ENCODE measurements at regions not wholly inside any gene's neighbourhood (a gene's known extent, or its start where the extent isn't known, plus 50 kb on each side); places are given as distances from the start of the nearest gene placed in this dataset.

DNA sequence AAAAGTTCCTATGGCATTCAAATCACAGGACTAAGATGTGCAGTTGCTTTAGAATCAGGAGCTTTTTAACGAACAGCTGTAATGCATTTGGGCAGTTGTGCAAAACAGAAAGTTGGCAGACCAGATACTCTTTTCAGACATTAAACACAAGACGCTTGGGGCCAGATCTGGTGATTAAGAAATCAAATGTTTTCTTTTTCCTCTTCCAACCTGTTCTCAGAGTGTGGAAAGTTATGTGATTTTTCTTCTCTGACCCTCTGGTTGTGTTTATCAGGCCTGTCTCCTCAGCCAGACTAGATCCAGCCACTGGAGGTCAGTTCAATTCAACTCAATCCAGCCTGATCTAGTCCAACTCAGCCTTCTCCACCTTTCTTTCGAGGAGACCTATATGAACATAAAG is 298.5 kb upstream of the PCSK5 start:
- Histone ChIP-seq H3K27me3 (ENCODE audit: control insufficient read depth in 2 of 2, insufficient read depth in 1 of 2, low read length in 1 of 2) (no peaks in the 10 kb centered on the region), H3K27ac (ENCODE audit: low read depth in 1 of 2, low read length in 1 of 2) (no peak overlapping the region), H3K4me3 (ENCODE audit: low read length in 2 of 2) (no peak overlapping the region), H3K36me3 (ENCODE audit: control insufficient read depth in 2 of 2, insufficient read depth in 2 of 2, low read length in 1 of 2) (no peaks in the 10 kb centered on the region), H3K4me1 (ENCODE audit: control insufficient read depth in 2 of 2, insufficient read depth in 2 of 2, low read length in 2 of 2) (no peaks in the 10 kb centered on the region), H3K9me3 (ENCODE audit: control insufficient read depth in 2 of 2, insufficient read depth in 1 of 2, low read length in 1 of 2) (no peaks in the 10 kb centered on the region)
- no peak for DNase-seq (ENCODE audit: low read depth in 6 of 9, low spot score in 9 of 9)
- 91% methylated on average over 3 of the region's 3 CpGs for WGBS

DNA sequence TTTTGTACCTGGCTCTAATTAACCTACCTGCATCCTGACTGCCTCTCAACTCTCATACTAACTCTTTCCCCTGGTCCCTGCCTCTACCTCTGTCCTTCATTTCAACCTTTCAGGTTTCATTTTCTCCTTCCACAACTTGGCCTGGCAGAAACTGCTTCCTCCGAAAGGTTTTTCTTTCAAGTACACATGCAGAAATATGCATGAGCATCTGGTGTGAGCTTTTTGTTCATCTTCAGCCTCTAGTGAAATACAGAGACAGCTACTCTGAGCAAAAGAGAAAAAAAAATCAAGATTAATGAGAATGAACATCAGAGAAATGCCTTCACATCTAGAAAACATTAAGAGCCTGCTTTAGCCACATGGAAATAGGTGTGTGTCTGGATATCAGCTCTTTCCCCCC is 297.9 kb upstream of the PCSK5 start:
- no peaks in the 10 kb centered on the region for H3K9me3 ChIP-seq (ENCODE audit: control insufficient read depth in 2 of 2, insufficient read depth in 1 of 2, low read length in 1 of 2)
- no peak for DNase-seq (ENCODE audit: low read depth in 6 of 9, low spot score in 9 of 9)
- H3K27ac ChIP-seq (ENCODE audit: low read depth in 1 of 2, low read length in 1 of 2) = no peak overlapping the region
- no peak overlapping the region for H3K4me3 ChIP-seq (ENCODE audit: low read length in 2 of 2)
- 100% methylated on average over 1 of the region's 1 CpG for WGBS
- no peaks in the 10 kb centered on the region for H3K36me3 ChIP-seq (ENCODE audit: control insufficient read depth in 2 of 2, insufficient read depth in 2 of 2, low read length in 1 of 2)
- H3K4me1 ChIP-seq (ENCODE audit: control insufficient read depth in 2 of 2, insufficient read depth in 2 of 2, low read length in 2 of 2) = no peaks in the 10 kb centered on the region
- H3K27me3 ChIP-seq (ENCODE audit: control insufficient read depth in 2 of 2, insufficient read depth in 1 of 2, low read length in 1 of 2) = no peaks in the 10 kb centered on the region

- Histone ChIP-seq H3K4me3 (ENCODE audit: low read length in 2 of 2) (no peak overlapping the region), H3K36me3 (ENCODE audit: control insufficient read depth in 2 of 2, insufficient read depth in 2 of 2, low read length in 1 of 2) (no peaks in the 10 kb centered on the region), H3K27me3 (ENCODE audit: control insufficient read depth in 2 of 2, insufficient read depth in 1 of 2, low read length in 1 of 2) (no peaks in the 10 kb centered on the region), H3K27ac (ENCODE audit: low read depth in 1 of 2, low read length in 1 of 2) (no peak overlapping the region), H3K4me1 (ENCODE audit: control insufficient read depth in 2 of 2, insufficient read depth in 2 of 2, low read length in 2 of 2) (no peaks in the 10 kb centered on the region), H3K9me3 (ENCODE audit: control insufficient read depth in 2 of 2, insufficient read depth in 1 of 2, low read length in 1 of 2) (no peaks in the 10 kb centered on the region)
- no peak for DNase-seq (ENCODE audit: low read depth in 6 of 9, low spot score in 9 of 9)
Measured at GRCh38 chr9:75593920-75594319, 296.6 kb upstream of the PCSK5 start.

DNA sequence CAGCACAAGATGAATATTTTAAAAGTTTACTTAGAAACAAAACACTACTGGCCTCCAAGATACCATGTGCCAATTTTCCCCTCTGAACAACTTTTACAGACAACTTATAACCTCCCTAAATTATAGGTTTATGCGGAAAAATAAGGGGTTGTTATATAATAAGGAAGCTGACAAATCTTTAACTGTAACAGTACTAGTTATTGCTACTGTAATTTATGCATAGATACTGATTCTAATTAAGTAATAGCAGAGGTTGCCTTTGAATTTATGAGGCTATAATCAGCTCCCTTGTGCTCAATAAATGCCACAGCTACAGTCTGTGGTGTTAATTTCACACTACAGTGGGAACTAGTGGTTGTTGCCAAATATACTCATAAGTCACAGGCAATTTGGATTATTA is 291.3 kb upstream of the PCSK5 start:
- Histone ChIP-seq H3K36me3 (ENCODE audit: control insufficient read depth in 2 of 2, insufficient read depth in 2 of 2, low read length in 1 of 2) (no peaks in the 10 kb centered on the region), H3K27ac (ENCODE audit: low read depth in 1 of 2, low read length in 1 of 2) (no peak overlapping the region), H3K4me1 (ENCODE audit: control insufficient read depth in 2 of 2, insufficient read depth in 2 of 2, low read length in 2 of 2) (no peaks in the 10 kb centered on the region), H3K27me3 (ENCODE audit: control insufficient read depth in 2 of 2, insufficient read depth in 1 of 2, low read length in 1 of 2) (no peaks in the 10 kb centered on the region), H3K9me3 (ENCODE audit: control insufficient read depth in 2 of 2, insufficient read depth in 1 of 2, low read length in 1 of 2) (no peaks in the 10 kb centered on the region), H3K4me3 (ENCODE audit: low read length in 2 of 2) (no peak overlapping the region)
- 97% methylated on average over 1 of the region's 1 CpG for WGBS
- DNase-seq (ENCODE audit: low read depth in 6 of 9, low spot score in 9 of 9) = no peak

DNA sequence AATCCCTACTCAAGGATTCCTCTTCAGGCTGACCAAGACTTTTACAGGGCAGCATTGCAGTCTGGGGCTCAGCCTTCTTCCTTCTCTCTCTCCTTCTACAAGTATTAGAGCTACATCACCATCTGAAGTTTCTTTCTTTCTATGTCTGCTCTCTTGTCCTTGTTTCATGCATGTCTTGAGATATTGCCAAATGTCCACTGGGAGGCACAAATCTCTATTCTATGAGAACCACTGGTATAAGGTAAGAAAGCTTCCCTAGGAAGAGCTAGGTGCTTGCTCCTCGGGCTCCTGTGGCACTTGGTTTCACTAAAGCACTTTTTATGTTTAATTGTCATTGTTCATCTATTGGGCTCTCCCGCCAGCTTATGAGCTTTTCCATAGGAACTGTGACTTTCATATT is 289.2 kb upstream of the PCSK5 start:
- Histone ChIP-seq H3K27me3 (ENCODE audit: control insufficient read depth in 2 of 2, insufficient read depth in 1 of 2, low read length in 1 of 2) (no peaks in the 10 kb centered on the region), H3K4me3 (ENCODE audit: low read length in 2 of 2) (no peak overlapping the region), H3K27ac (ENCODE audit: low read depth in 1 of 2, low read length in 1 of 2) (no peak overlapping the region), H3K9me3 (ENCODE audit: control insufficient read depth in 2 of 2, insufficient read depth in 1 of 2, low read length in 1 of 2) (no peaks in the 10 kb centered on the region), H3K36me3 (ENCODE audit: control insufficient read depth in 2 of 2, insufficient read depth in 2 of 2, low read length in 1 of 2) (no peaks in the 10 kb centered on the region), H3K4me1 (ENCODE audit: control insufficient read depth in 2 of 2, insufficient read depth in 2 of 2, low read length in 2 of 2) (no peaks in the 10 kb centered on the region)
- no peak for DNase-seq (ENCODE audit: low read depth in 6 of 9, low spot score in 9 of 9)
- 93% methylated on average over 2 of the region's 2 CpGs for WGBS

DNA sequence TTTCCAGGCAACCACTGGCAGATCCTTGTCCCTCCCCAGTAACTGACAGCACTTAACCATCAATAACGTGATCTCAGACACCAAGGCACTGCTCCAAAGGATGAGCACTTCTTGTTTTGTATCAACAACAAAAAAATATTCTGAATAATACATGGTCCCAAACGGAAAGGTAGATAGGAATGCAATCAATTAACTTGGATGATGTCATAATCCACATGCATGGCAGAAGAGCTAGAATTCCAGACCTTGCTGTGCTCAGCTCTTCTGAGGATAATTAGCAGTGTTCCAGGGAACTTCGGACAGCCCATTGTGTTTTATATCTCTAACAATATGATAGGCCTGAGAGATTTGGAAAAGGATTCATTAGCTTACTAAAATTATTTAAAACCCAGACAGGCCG is 288.4 kb upstream of the PCSK5 start:
- Histone ChIP-seq H3K27me3 (ENCODE audit: control insufficient read depth in 2 of 2, insufficient read depth in 1 of 2, low read length in 1 of 2) (no peaks in the 10 kb centered on the region), H3K9me3 (ENCODE audit: control insufficient read depth in 2 of 2, insufficient read depth in 1 of 2, low read length in 1 of 2) (no peaks in the 10 kb centered on the region), H3K4me1 (ENCODE audit: control insufficient read depth in 2 of 2, insufficient read depth in 2 of 2, low read length in 2 of 2) (no peaks in the 10 kb centered on the region), H3K36me3 (ENCODE audit: control insufficient read depth in 2 of 2, insufficient read depth in 2 of 2, low read length in 1 of 2) (no peaks in the 10 kb centered on the region), H3K4me3 (ENCODE audit: low read length in 2 of 2) (no peak overlapping the region), H3K27ac (ENCODE audit: low read depth in 1 of 2, low read length in 1 of 2) (no peak overlapping the region)
- no peak for DNase-seq (ENCODE audit: low read depth in 6 of 9, low spot score in 9 of 9)
- 96% methylated on average over 4 of the region's 4 CpGs for WGBS

GRCh38 chr9:75604661-75605060 is 285.8 kb upstream of the PCSK5 start:
- H3K27ac ChIP-seq (ENCODE audit: low read depth in 1 of 2, low read length in 1 of 2) = no peak overlapping the region
- 43% methylated on average over 2 of the region's 2 CpGs for WGBS
- no peaks in the 10 kb centered on the region for H3K9me3 ChIP-seq (ENCODE audit: control insufficient read depth in 2 of 2, insufficient read depth in 1 of 2, low read length in 1 of 2)
- no peak overlapping the region for H3K4me3 ChIP-seq (ENCODE audit: low read length in 2 of 2)
- H3K27me3 ChIP-seq (ENCODE audit: control insufficient read depth in 2 of 2, insufficient read depth in 1 of 2, low read length in 1 of 2) = no peaks in the 10 kb centered on the region
- H3K36me3 ChIP-seq (ENCODE audit: control insufficient read depth in 2 of 2, insufficient read depth in 2 of 2, low read length in 1 of 2) = no peaks in the 10 kb centered on the region
- H3K4me1 ChIP-seq (ENCODE audit: control insufficient read depth in 2 of 2, insufficient read depth in 2 of 2, low read length in 2 of 2) = no peaks in the 10 kb centered on the region
- no peak for DNase-seq (ENCODE audit: low read depth in 6 of 9, low spot score in 9 of 9)

- Histone ChIP-seq H3K4me3 (ENCODE audit: low read length in 2 of 2) (no peak overlapping the region), H3K9me3 (ENCODE audit: control insufficient read depth in 2 of 2, insufficient read depth in 1 of 2, low read length in 1 of 2) (no peaks in the 10 kb centered on the region), H3K27me3 (ENCODE audit: control insufficient read depth in 2 of 2, insufficient read depth in 1 of 2, low read length in 1 of 2) (no peaks in the 10 kb centered on the region), H3K27ac (ENCODE audit: low read depth in 1 of 2, low read length in 1 of 2) (no peak overlapping the region), H3K36me3 (ENCODE audit: control insufficient read depth in 2 of 2, insufficient read depth in 2 of 2, low read length in 1 of 2) (no peaks in the 10 kb centered on the region), H3K4me1 (ENCODE audit: control insufficient read depth in 2 of 2, insufficient read depth in 2 of 2, low read length in 2 of 2) (peaks cover 0 to 4% of the 10 kb centered on the region in 2 donors)
- DNase-seq (ENCODE audit: low read depth in 6 of 9, low spot score in 9 of 9) = no peak
- WGBS = 24% methylated on average over 2 of the region's 2 CpGs
Measured at GRCh38 chr9:75607521-75607920, 283.0 kb upstream of the PCSK5 start.

- Histone ChIP-seq H3K27me3 (ENCODE audit: control insufficient read depth in 2 of 2, insufficient read depth in 1 of 2, low read length in 1 of 2) (no peaks in the 10 kb centered on the region), H3K36me3 (ENCODE audit: control insufficient read depth in 2 of 2, insufficient read depth in 2 of 2, low read length in 1 of 2) (no peaks in the 10 kb centered on the region), H3K9me3 (ENCODE audit: control insufficient read depth in 2 of 2, insufficient read depth in 1 of 2, low read length in 1 of 2) (no peaks in the 10 kb centered on the region), H3K27ac (ENCODE audit: low read depth in 1 of 2, low read length in 1 of 2) (no peak overlapping the region), H3K4me1 (ENCODE audit: control insufficient read depth in 2 of 2, insufficient read depth in 2 of 2, low read length in 2 of 2) (peaks cover 0 to 4% of the 10 kb centered on the region in 2 donors), H3K4me3 (ENCODE audit: low read length in 2 of 2) (no peak overlapping the region)
- DNase-seq (ENCODE audit: low read depth in 6 of 9, low spot score in 9 of 9) = no peak
Measured at GRCh38 chr9:75609401-75609800, 281.1 kb upstream of the PCSK5 start.

DNA sequence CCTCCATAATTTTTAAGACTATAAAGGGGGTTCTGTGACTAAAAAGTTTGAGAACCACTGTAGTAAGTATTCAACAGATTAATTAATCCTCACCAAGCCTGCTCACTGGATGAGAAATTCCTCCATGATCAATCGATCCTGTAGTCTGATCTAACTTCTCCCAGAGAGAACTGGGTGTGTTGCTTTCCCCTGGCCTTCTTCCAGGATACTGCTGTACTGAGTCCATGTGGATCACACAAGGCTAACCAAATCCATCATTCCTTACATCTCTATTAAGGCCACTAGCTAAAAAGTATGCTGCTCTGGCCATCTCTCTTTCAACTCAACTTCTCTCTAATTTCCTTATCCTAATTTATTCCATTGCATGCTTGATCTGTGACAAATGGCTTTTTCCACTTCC is 280.2 kb upstream of the PCSK5 start:
- WGBS = 95% methylated on average over 1 of the region's 1 CpG
- no peak overlapping the region for H3K27ac ChIP-seq (ENCODE audit: low read depth in 1 of 2, low read length in 1 of 2)

More for the DNA sequence above, 280.2 kb upstream of the PCSK5 start:
- Histone ChIP-seq H3K27me3 (ENCODE audit: control insufficient read depth in 2 of 2, insufficient read depth in 1 of 2, low read length in 1 of 2) (no peaks in the 10 kb centered on the region), H3K4me3 (ENCODE audit: low read length in 2 of 2) (no peak overlapping the region), H3K9me3 (ENCODE audit: control insufficient read depth in 2 of 2, insufficient read depth in 1 of 2, low read length in 1 of 2) (no peaks in the 10 kb centered on the region), H3K36me3 (ENCODE audit: control insufficient read depth in 2 of 2, insufficient read depth in 2 of 2, low read length in 1 of 2) (no peaks in the 10 kb centered on the region), H3K4me1 (ENCODE audit: control insufficient read depth in 2 of 2, insufficient read depth in 2 of 2, low read length in 2 of 2) (peaks cover 0 to 4% of the 10 kb centered on the region in 2 donors)
- DNase-seq (ENCODE audit: low read depth in 6 of 9, low spot score in 9 of 9) = no peak
